ENCODE measurements at regions not wholly inside any gene's neighbourhood (a gene's known extent, or its start where the extent isn't known, plus 50 kb on each side); places are given as distances from the start of the nearest gene placed in this dataset.

- TF ChIP-seq GATA3 (IDR thresholded peaks at IDR 0.05; ENCODE audit: low read depth, low read length) (no peak), GATA2 (IDR thresholded peaks at IDR 0.05; ENCODE audit: low read depth, low read length) (no peak)
Observed at GRCh38 chr22:49524362-49524761, 303.3 kb downstream of the BRD1 start.

- TF ChIP-seq GATA2 (IDR thresholded peaks at IDR 0.05; ENCODE audit: low read depth, low read length) (no peak), GATA3 (IDR thresholded peaks at IDR 0.05; ENCODE audit: low read depth, low read length) (no peak)
Observed at GRCh38 chr22:49523374-49524008, 304.2 kb downstream of the BRD1 start.

- TF ChIP-seq GATA3 (IDR thresholded peaks at IDR 0.05; ENCODE audit: low read depth, low read length) (no peak), GATA2 (IDR thresholded peaks at IDR 0.05; ENCODE audit: low read depth, low read length) (no peak)
Observed at GRCh38 chr22:49522582-49523373, 304.9 kb downstream of the BRD1 start.

GRCh38 chr22:49521787-49522224 lies 305.9 kb downstream of the BRD1 start:
- TF ChIP-seq GATA3 (IDR thresholded peaks at IDR 0.05; ENCODE audit: low read depth, low read length) (no peak), GATA2 (IDR thresholded peaks at IDR 0.05; ENCODE audit: low read depth, low read length) (no peak)

GRCh38 chr22:49519117-49519737 lies 308.4 kb downstream of the BRD1 start:
- TF ChIP-seq GATA2 (IDR thresholded peaks at IDR 0.05; ENCODE audit: low read depth, low read length) (no peak), GATA3 (IDR thresholded peaks at IDR 0.05; ENCODE audit: low read depth, low read length) (no peak)

- TF ChIP-seq GATA2 (IDR thresholded peaks at IDR 0.05; ENCODE audit: low read depth, low read length) (no peak), GATA3 (IDR thresholded peaks at IDR 0.05; ENCODE audit: low read depth, low read length) (no peak)
Observed at GRCh38 chr22:49518436-49518970, 309.2 kb downstream of the BRD1 start.

- TF ChIP-seq GATA3 (IDR thresholded peaks at IDR 0.05; ENCODE audit: low read depth, low read length) (no peak), GATA2 (IDR thresholded peaks at IDR 0.05; ENCODE audit: low read depth, low read length) (no peak)
Observed at GRCh38 chr22:49517667-49518185, 309.9 kb downstream of the BRD1 start.

GRCh38 chr22:49517211-49517610 lies 310.5 kb downstream of the BRD1 start:
- TF ChIP-seq GATA3 (IDR thresholded peaks at IDR 0.05; ENCODE audit: low read depth, low read length) (no peak), GATA2 (IDR thresholded peaks at IDR 0.05; ENCODE audit: low read depth, low read length) (no peak)

- TF ChIP-seq GATA3 (IDR thresholded peaks at IDR 0.05; ENCODE audit: low read depth, low read length) (no peak), GATA2 (IDR thresholded peaks at IDR 0.05; ENCODE audit: low read depth, low read length) (no peak)
Observed at GRCh38 chr22:49515475-49515874, 312.2 kb downstream of the BRD1 start.

- TF ChIP-seq GATA2 (IDR thresholded peaks at IDR 0.05; ENCODE audit: low read depth, low read length), result no peak
- no peak for TF ChIP-seq GATA3 (IDR thresholded peaks at IDR 0.05; ENCODE audit: low read depth, low read length)
Observed at GRCh38 chr22:49514641-49515040, 313.0 kb downstream of the BRD1 start.

- TF ChIP-seq GATA2 (IDR thresholded peaks at IDR 0.05; ENCODE audit: low read depth, low read length) (no peak), GATA3 (IDR thresholded peaks at IDR 0.05; ENCODE audit: low read depth, low read length) (no peak)
Observed at GRCh38 chr22:49514211-49514610, 313.5 kb downstream of the BRD1 start.

- no peak for TF ChIP-seq GATA2 (IDR thresholded peaks at IDR 0.05; ENCODE audit: low read depth, low read length)
- TF ChIP-seq GATA3 (IDR thresholded peaks at IDR 0.05; ENCODE audit: low read depth, low read length), result no peak
Observed at GRCh38 chr22:49513358-49513851, 314.3 kb downstream of the BRD1 start.

- TF ChIP-seq GATA2 (IDR thresholded peaks at IDR 0.05; ENCODE audit: low read depth, low read length) (no peak), GATA3 (IDR thresholded peaks at IDR 0.05; ENCODE audit: low read depth, low read length) (no peak)
Observed at GRCh38 chr22:49512487-49513165, 315.0 kb downstream of the BRD1 start.
